HEK293T (cell line): ENCODE measurements at regions not wholly inside any gene's neighbourhood (a gene's known extent, or its start where the extent isn't known, plus 50 kb on each side); places are given as distances from the start of the nearest gene placed in this dataset.

Experiments
- CTCF ChIA-PET: fragments of 350-600 bp; formaldehyde crosslinking; extraction: SDS; loops from one replicate; lab custom pipeline; 2021; ENCODE audit warnings: antibody characterized with exemption, inconsistent platforms; lab: Yijun Ruan, JAX
- POLR2A ChIA-PET: fragments of 350-600 bp; formaldehyde crosslinking; extraction: SDS; loops from one replicate; lab custom pipeline; 2020; ENCODE audit warnings: antibody characterized with exemption, inconsistent platforms; lab: Yijun Ruan, JAX
- DNase-seq: peaks from one replicate; pipeline ENCODE4 v3.0.0; 2012; ENCODE audit warnings: mixed read lengths; ENCODE audit errors: extremely low spot score
- ARNT ChIP-seq: fragments of 450-650 bp; IDR thresholded peaks from 2 replicates; pipeline ENCODE4 v1.6.1; 2017; ENCODE audit warnings: mild to moderate bottlenecking
- BHLHE40 ChIP-seq: fragments of 450-650 bp; IDR thresholded peaks from 2 replicates; pipeline ENCODE4 v1.6.1; 2016; ENCODE audit warnings: mild to moderate bottlenecking, moderate library complexity, borderline replicate concordance
- CTBP1 ChIP-seq: fragments of 450-650 bp; IDR thresholded peaks from 2 replicates; pipeline ENCODE4 v1.6.1; 2016; ENCODE audit warnings: borderline replicate concordance
- ELF4 ChIP-seq: fragments of 450-650 bp; IDR thresholded peaks from 2 replicates; pipeline ENCODE4 v1.6.1; 2017; ENCODE audit warnings: antibody characterized with exemption
- FOXA1 ChIP-seq: fragments of 450-650 bp; IDR thresholded peaks from 2 replicates; pipeline ENCODE4 v1.6.1; 2016; ENCODE audit warnings: mild to moderate bottlenecking
- FOXK2 ChIP-seq: fragments of 450-650 bp; IDR thresholded peaks from 2 replicates; pipeline ENCODE4 v1.6.1; 2016; ENCODE audit warnings: mild to moderate bottlenecking
- FOXM1 ChIP-seq: fragments of 450-650 bp; IDR thresholded peaks from 2 replicates; pipeline ENCODE4 v1.6.1; 2017; ENCODE audit warnings: mild to moderate bottlenecking, borderline replicate concordance
- HDGF ChIP-seq: fragments of 450-650 bp; IDR thresholded peaks from 2 replicates; pipeline ENCODE4 v1.6.1; 2017; ENCODE audit warnings: antibody characterized with exemption, borderline replicate concordance
- L3MBTL2 ChIP-seq: fragments of 450-650 bp; conservative IDR thresholded peaks from 2 replicates; pipeline ENCODE4 v1.6.1; 2016; ENCODE audit warnings: mild to moderate bottlenecking
- LEF1 ChIP-seq: fragments of 450-650 bp; IDR thresholded peaks from 2 replicates; pipeline ENCODE4 v1.6.1; 2017; ENCODE audit warnings: mild to moderate bottlenecking, borderline replicate concordance
- NFRKB ChIP-seq: fragments of 450-650 bp; IDR thresholded peaks from 2 replicates; pipeline ENCODE4 v1.6.1; 2016; ENCODE audit warnings: mild to moderate bottlenecking, moderate library complexity
- PKNOX1 ChIP-seq: fragments of 450-650 bp; IDR thresholded peaks from 2 replicates; pipeline ENCODE4 v1.6.1; 2016
- SP1 ChIP-seq: fragments of 450-650 bp; IDR thresholded peaks from 2 replicates; pipeline ENCODE4 v1.6.1; 2017
- SUZ12 ChIP-seq: fragments of 450-650 bp; IDR thresholded peaks from 2 replicates; pipeline ENCODE4 v1.6.1; 2016; ENCODE audit warnings: mild to moderate bottlenecking
- TARDBP ChIP-seq: fragments of 450-650 bp; IDR thresholded peaks from 2 replicates; pipeline ENCODE4 v1.6.1; 2016
- ZNF384 ChIP-seq: fragments of 450-650 bp; IDR thresholded peaks from 2 replicates; pipeline ENCODE4 v1.6.1; 2016

GRCh38 chr7:114755856-114756255 lies 166.0 kb upstream of the MDFIC start:
- DNase-seq, result no peak
- CTCF ChIA-PET, result no interaction called here
- POLR2A ChIA-PET, result no interaction called here
- TF ChIP-seq NFRKB (no peak), FOXK2 (no peak), FOXM1 (no peak), TARDBP (no peak), HDGF (no peak), CTBP1 (no peak), ELF4 (no peak), L3MBTL2 (no peak), SP1 (no peak), ZNF384 (no peak), BHLHE40 (no peak), ARNT (no peak), LEF1 (no peak), PKNOX1 (no peak), FOXA1 (no peak), SUZ12 (no peak)

DNA sequence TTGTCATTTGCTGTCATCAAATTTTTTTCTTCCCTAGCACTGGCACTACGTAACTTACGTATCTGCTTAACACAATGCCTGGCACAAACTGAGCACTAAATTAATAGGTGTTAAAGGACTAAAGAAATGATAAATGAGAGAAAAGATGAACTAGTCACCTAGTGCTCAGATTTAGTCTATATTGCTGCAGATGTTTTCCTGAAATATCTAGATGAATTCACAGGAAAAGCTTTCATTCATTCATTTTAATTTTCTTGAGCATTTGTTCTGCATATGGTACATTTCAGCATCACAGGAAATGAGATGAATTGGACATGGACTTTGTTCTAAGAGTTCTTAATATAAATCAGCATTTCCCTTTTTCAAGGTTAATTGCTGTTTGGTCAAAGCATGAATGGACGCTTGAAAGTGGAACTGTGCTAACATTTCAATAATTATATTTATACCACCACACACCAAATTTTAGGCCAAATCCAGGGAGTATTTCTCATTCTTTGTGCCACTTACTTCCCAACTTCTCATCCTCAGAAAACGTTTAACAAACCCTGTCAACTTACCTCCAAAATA lies 163.2 kb upstream of the MDFIC start:
- ChIA-PET POLR2A (no interaction called here), CTCF (no interaction called here)
- no peak for DNase-seq
- TF ChIP-seq HDGF (no peak), FOXA1 (no peak), NFRKB (no peak), FOXM1 (no peak), FOXK2 (no peak), ELF4 (no peak), TARDBP (no peak)

- no peak for TF ChIP-seq TARDBP
- no peak for DNase-seq
- ChIA-PET CTCF (no interaction called here), POLR2A (no interaction called here)
Measured at GRCh38 chr7:114759347-114760062, 162.4 kb upstream of the MDFIC start.

DNA sequence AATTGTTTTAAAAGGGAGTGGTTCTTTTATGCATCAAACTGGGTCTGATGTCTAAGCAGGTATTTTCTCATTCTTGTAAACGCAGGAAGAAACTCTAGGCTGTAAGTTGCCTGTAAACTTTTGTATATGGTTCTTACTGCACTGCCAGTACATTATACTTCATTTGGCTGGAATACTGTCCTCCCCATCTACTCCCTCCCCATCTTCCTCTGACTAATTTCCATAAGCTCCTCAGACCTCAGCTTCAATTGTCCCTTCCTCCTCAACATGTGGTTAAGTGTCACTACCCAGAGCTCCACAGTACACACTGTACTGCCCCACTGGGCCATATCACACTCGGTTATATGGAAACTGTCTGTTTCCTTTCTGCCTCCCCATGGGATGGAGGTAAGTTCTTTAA lies 161.4 kb upstream of the MDFIC start:
- ChIA-PET CTCF (no interaction called here), POLR2A (no interaction called here)
- TF ChIP-seq LEF1 (no peak), ZNF384 (no peak), TARDBP (no peak), L3MBTL2 (no peak), HDGF (no peak), CTBP1 (no peak), NFRKB (no peak), PKNOX1 (no peak), FOXA1 (no peak), BHLHE40 (no peak), FOXM1 (no peak), SP1 (no peak), ARNT (no peak), ELF4 (no peak)
- DNase-seq, result no peak

DNA sequence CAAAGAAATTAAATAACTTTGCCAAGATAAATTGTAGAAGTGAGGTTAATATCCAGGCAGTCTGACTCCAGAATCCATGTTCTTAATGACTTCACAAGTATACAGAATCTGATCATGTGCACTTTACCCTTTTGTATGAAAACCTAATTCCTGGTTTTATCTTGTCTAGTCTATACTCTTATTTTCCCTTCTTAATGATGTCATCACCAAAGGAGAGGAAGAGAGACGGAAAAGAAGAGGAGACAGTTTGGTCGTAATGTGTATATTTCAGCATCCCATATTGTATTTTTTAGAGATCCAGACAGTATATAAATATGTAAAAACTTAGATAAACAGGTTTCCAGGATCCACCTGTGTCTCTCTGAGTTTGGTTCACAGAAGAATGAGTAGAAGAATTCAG lies 159.9 kb upstream of the MDFIC start:
- DNase-seq, result no peak
- TF ChIP-seq FOXK2 (no peak), CTBP1 (no peak), TARDBP (no peak), FOXM1 (no peak), L3MBTL2 (no peak), ELF4 (no peak), PKNOX1 (no peak), HDGF (no peak), LEF1 (no peak), SUZ12 (no peak)
- ChIA-PET CTCF (no interaction called here), POLR2A (no interaction called here)

GRCh38 chr7:114765331-114766040 lies 156.4 kb upstream of the MDFIC start:
- POLR2A ChIA-PET, result no interaction called here
- CTCF ChIA-PET, result no interaction called here

GRCh38 chr7:114766041-114766356 lies 155.9 kb upstream of the MDFIC start:
- POLR2A ChIA-PET, result no interaction called here
- no peak for DNase-seq
- CTCF ChIA-PET, result no interaction called here
- no peak for TF ChIP-seq SUZ12
- TF ChIP-seq LEF1, result no peak
- no peak for TF ChIP-seq NFRKB
- TF ChIP-seq HDGF, result no peak
- TF ChIP-seq L3MBTL2, result no peak
- TF ChIP-seq TARDBP, result no peak
- TF ChIP-seq SP1, result no peak
- no peak for TF ChIP-seq PKNOX1
- no peak for TF ChIP-seq ARNT
- no peak for TF ChIP-seq ZNF384
- no peak for TF ChIP-seq FOXM1

More at GRCh38 chr7:114765331-114766040, 156.4 kb upstream of the MDFIC start:
- no peak for TF ChIP-seq FOXM1
- no peak for DNase-seq
